ENCODE measurements at regions not wholly inside any gene's neighbourhood (a gene's known extent, or its start where the extent isn't known, plus 50 kb on each side); places are given as distances from the start of the nearest gene placed in this dataset.

DNA sequence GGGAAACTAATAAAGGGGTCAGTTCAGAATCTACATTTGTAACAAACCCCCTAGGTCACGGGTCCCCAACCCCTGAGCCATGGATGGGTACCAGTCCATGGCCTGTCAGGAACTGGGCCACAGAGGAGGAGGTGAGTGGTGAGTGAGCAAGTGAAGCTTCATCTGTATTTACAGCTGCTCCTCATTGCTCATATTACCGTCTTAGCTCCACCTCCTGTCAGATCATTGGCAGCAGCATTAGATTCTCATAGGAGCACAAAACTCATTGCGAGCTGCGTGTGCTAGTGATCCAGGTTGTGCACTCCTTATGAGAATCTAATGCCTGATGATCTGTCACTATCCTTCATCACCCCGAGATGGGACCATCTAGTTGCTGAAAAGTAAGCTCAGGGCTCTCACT, 88.4 kb upstream of the MPP7 start:
- Histone ChIP-seq H3K9me3 (ENCODE audit: control insufficient read depth, insufficient read depth, low read depth, low read length) (no peaks in the 10 kb centered on the region), H3K4me3 (ENCODE audit: low read depth, low read length) (no peak overlapping the region), H3K36me3 (ENCODE audit: control insufficient read depth in 2 of 2, insufficient read depth in 1 of 2, low read length in 2 of 2) (no peaks in the 10 kb centered on the region), H3K4me1 (ENCODE audit: control insufficient read depth, insufficient read depth, low read length) (no peaks in the 10 kb centered on the region), H3K27ac (ENCODE audit: extremely low read depth, low read depth, low read length) (no peak overlapping the region)
- CTCF ChIA-PET: interaction anchor here (0.6 to 3.2 kb wide), 6 partner anchors 10 to 1002 kb away, joined by 4 to 43 read pairs (median 6); no protein-coding TSS in a partner anchor
- TF ChIP-seq ZNF146 (tag by site-specific recombination; IDR thresholded peaks at IDR 0.05): no peak
- TF ChIP-seq ZNF610 (tag by site-specific recombination; IDR thresholded peaks at IDR 0.05; ENCODE audit: borderline replicate concordance): peak; percentile 99
- POLR2A ChIA-PET: no interaction called here

GRCh38 chr10:28393956-28394568, 91.2 kb upstream of the MPP7 start:
- Histone ChIP-seq H3K4me3 (ENCODE audit: low read depth, low read length) (no peak overlapping the region), H3K4me1 (ENCODE audit: control insufficient read depth, insufficient read depth, low read length) (no peaks in the 10 kb centered on the region), H3K36me3 (ENCODE audit: control insufficient read depth in 2 of 2, insufficient read depth in 1 of 2, low read length in 2 of 2) (no peaks in the 10 kb centered on the region), H3K27ac (ENCODE audit: extremely low read depth, low read depth, low read length) (no peak overlapping the region), H3K9me3 (ENCODE audit: control insufficient read depth, insufficient read depth, low read depth, low read length) (no peaks in the 10 kb centered on the region)
- ChIA-PET CTCF (interaction anchor here (0.6 to 3.2 kb wide), 49 partner anchors 9 to 1795 kb away, joined by 3 to 45 read pairs (median 4); no protein-coding TSS in a partner anchor), POLR2A (no interaction called here)
- TF ChIP-seq, protein P1, sequence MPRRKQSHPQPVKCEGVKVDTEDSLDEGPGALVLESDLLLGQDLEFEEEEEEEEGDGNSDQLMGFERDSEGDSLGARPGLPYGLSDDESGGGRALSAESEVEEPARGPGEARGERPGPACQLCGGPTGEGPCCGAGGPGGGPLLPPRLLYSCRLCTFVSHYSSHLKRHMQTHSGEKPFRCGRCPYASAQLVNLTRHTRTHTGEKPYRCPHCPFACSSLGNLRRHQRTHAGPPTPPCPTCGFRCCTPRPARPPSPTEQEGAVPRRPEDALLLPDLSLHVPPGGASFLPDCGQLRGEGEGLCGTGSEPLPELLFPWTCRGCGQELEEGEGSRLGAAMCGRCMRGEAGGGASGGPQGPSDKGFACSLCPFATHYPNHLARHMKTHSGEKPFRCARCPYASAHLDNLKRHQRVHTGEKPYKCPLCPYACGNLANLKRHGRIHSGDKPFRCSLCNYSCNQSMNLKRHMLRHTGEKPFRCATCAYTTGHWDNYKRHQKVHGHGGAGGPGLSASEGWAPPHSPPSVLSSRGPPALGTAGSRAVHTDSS (tag by site-specific recombination; IDR thresholded peaks at IDR 0.05): no peak
- TF ChIP-seq CTCF (tag by site-specific recombination; IDR thresholded peaks at IDR 0.05) (peak; percentile 55; the same call in 1 of the 2 replicates), ZNF561 (tag by site-specific recombination; IDR thresholded peaks at IDR 0.05; ENCODE audit: borderline replicate concordance) (0 out of 2 replicates have a peak, but pooled peaks have one; percentile 29), ZNF354C (tag by site-specific recombination; IDR thresholded peaks at IDR 0.05; ENCODE audit: borderline replicate concordance, low read depth) (no peak), ZNF138 (tag by site-specific recombination; IDR thresholded peaks at IDR 0.05; ENCODE audit: borderline replicate concordance) (no peak), GLIS1 (tag by site-specific recombination; IDR thresholded peaks at IDR 0.05) (peak; percentile 22; the same call in 1 of the 2 replicates), ZNF423 (tag by site-specific recombination; IDR thresholded peaks at IDR 0.05) (no peak), IKZF3 (tag by site-specific recombination; IDR thresholded peaks at IDR 0.05) (0 out of 2 replicates have a peak, but pooled peaks have one; percentile 29), ZNF792 (tag by site-specific recombination; IDR thresholded peaks at IDR 0.05) (0 out of 2 replicates have a peak, but pooled peaks have one; percentile 18), ZNF2 (tag by site-specific recombination; IDR thresholded peaks at IDR 0.05) (0 out of 2 replicates have a peak, but pooled peaks have one; percentile 24), ZNF19 (tag by site-specific recombination; IDR thresholded peaks at IDR 0.05; ENCODE audit: low read depth) (no peak), ZNF501 (tag by site-specific recombination; IDR thresholded peaks at IDR 0.05) (peak; percentile 71; the same call in 1 of the 2 replicates), ZNF707 (tag by site-specific recombination; IDR thresholded peaks at IDR 0.05) (no peak), ZIC2 (tag by site-specific recombination; IDR thresholded peaks at IDR 0.05) (0 out of 2 replicates have a peak, but pooled peaks have one; percentile 25), ZBTB17 (tag by site-specific recombination; IDR thresholded peaks at IDR 0.05) (0 out of 2 replicates have a peak, but pooled peaks have one; percentile 42), SCRT2 (tag by site-specific recombination; IDR thresholded peaks at IDR 0.05) (0 out of 2 replicates have a peak, but pooled peaks have one; percentile 28), ZNF654 (tag by site-specific recombination; IDR thresholded peaks at IDR 0.05; ENCODE audit: low read depth) (peak; percentile 95)
- TF ChIP-seq, protein P2, sequence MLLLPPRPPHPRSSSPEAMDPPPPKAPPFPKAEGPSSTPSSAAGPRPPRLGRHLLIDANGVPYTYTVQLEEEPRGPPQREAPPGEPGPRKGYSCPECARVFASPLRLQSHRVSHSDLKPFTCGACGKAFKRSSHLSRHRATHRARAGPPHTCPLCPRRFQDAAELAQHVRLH (tag by site-specific recombination; IDR thresholded peaks at IDR 0.05): no peak
- TF ChIP-seq, protein P3, sequence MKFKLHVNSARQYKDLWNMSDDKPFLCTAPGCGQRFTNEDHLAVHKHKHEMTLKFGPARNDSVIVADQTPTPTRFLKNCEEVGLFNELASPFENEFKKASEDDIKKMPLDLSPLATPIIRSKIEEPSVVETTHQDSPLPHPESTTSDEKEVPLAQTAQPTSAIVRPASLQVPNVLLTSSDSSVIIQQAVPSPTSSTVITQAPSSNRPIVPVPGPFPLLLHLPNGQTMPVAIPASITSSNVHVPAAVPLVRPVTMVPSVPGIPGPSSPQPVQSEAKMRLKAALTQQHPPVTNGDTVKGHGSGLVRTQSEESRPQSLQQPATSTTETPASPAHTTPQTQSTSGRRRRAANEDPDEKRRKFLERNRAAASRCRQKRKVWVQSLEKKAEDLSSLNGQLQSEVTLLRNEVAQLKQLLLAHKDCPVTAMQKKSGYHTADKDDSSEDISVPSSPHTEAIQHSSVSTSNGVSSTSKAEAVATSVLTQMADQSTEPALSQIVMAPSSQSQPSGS (tag by site-specific recombination; IDR thresholded peaks at IDR 0.05; ENCODE audit: low read depth): no peak

Data from HEK293 (cell line).